Activated CD8-positive, alpha-beta T cell treated with anti-CD3 and anti-CD28 coated beads, Interleukin-2, amount 10 ng/mL, durations not matched to agents 7 days and 5 days (primary cell): ENCODE measurements at regions not wholly inside any gene's neighbourhood (a gene's known extent, or its start where the extent isn't known, plus 50 kb on each side); places are given as distances from the start of the nearest gene placed in this dataset.
A peak's percentile ranks its signal among the peaks of the same experiment; 100 is the strongest.

Experiments used
- ATAC-seq: fragments of 150-1000 bp; cut with Tn5 transposase; one replicate; pipeline ENCODE4 v1.10.0; 2021; ENCODE audit warnings: moderate library complexity
- CTCF ChIA-PET: fragments of 350-600 bp; sonication (Branson Sonifier 250); formaldehyde crosslinking; loops from one replicate; lab custom pipeline; 2021; ENCODE audit warnings: antibody characterized with exemption; lab: Charles Lee
- POLR2A ChIA-PET: fragments of 350-600 bp; sonication (Branson Sonifier 250); formaldehyde crosslinking; loops from one replicate; lab custom pipeline; 2021; ENCODE audit warnings: antibody characterized with exemption; lab: Charles Lee
- DNase-seq: peaks from one replicate; pipeline ENCODE4 v3.0.0-alpha.2; 2020
- H3K27ac Mint-ChIP-seq: one replicate; pipeline ENCODE4 v1.8.0; 2021; ENCODE audit warnings: mild to moderate bottlenecking, mixed read lengths
- H3K27me3 Mint-ChIP-seq: one replicate; pipeline ENCODE4 v1.8.0; 2021; ENCODE audit warnings: low read depth, mixed read lengths
- H3K36me3 Mint-ChIP-seq: one replicate; pipeline ENCODE4 v1.8.0; 2021; ENCODE audit warnings: low read depth, mixed read lengths
- H3K4me1 Mint-ChIP-seq: one replicate; pipeline ENCODE4 v1.8.0; 2021; ENCODE audit warnings: low read depth, mixed read lengths
- H3K4me3 Mint-ChIP-seq: one replicate; pipeline ENCODE4 v1.8.0; 2021; ENCODE audit warnings: mild to moderate bottlenecking, mixed read lengths
- H3K9me3 Mint-ChIP-seq: one replicate; pipeline ENCODE4 v1.8.0; 2022; ENCODE audit warnings: mixed read lengths; ENCODE audit not compliant: insufficient read depth

DNA sequence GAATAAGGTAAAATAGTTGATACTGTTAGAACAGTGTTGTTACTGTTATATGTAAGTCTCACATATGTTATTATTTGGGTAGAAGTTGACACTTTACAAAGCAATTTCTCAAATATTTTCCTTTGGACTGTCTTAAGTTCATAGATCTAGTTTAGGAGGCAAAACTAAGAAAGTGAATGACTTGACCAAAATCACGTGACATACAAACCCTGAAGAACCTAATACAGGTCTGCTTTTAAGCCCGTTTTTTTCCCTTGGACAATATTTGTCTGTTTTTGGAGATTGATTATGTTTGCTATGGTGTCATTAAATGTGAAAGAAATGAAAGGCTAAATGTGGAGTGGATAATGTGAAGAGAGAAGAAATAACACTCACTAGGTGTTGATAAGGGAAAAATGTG is 644.9 kb upstream of the PITX2 start:
- ATAC-seq (no peak), DNase-seq (no peak)
- no peak overlapping the region for H3K27ac Mint-ChIP-seq
- ChIA-PET POLR2A (no interaction called here), CTCF (no interaction called here)
- H3K4me1 Mint-ChIP-seq = no peaks in the 10 kb centered on the region
- H3K9me3 Mint-ChIP-seq = no peaks in the 10 kb centered on the region
- no peaks in the 10 kb centered on the region for H3K27me3 Mint-ChIP-seq
- H3K36me3 Mint-ChIP-seq = no peaks in the 10 kb centered on the region
- H3K4me3 Mint-ChIP-seq = no peak overlapping the region

DNA sequence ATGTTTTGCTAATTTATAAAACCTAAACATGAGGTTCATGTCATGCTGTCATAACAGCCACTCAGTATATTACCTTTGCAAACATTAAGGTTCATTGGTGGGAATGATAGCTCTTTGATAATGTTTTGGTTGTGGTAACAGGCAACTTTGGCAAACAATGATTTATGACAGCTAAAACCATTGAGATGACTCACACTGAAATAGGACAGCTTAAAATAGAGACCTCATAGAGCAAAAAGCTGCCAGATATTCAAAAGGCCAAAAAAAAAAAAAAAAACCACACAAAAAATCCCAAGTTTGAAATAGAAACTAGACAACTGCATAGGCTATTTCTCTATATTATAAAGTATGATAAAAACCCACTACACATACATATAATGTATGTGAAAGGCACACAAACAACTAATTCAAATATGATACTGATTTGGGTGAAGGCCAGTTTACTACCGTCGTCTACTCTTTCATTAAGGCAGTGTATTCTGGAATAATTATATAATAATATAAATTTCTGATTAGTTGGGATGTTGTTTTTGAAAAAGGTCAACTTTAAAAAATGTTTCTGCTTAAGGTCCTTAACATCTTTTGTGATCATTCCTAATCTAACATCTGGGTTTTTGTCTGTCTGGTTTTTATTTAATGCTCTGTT is 646.0 kb upstream of the PITX2 start:
- ChIA-PET POLR2A (no interaction called here), CTCF (no interaction called here)
- H3K4me1 Mint-ChIP-seq = no peaks in the 10 kb centered on the region
- DNase-seq (no peak), ATAC-seq (no peak)
- no peaks in the 10 kb centered on the region for H3K36me3 Mint-ChIP-seq
- H3K9me3 Mint-ChIP-seq = no peaks in the 10 kb centered on the region
- H3K4me3 Mint-ChIP-seq = no peak overlapping the region
- H3K27me3 Mint-ChIP-seq = no peaks in the 10 kb centered on the region
- no peak overlapping the region for H3K27ac Mint-ChIP-seq

DNA sequence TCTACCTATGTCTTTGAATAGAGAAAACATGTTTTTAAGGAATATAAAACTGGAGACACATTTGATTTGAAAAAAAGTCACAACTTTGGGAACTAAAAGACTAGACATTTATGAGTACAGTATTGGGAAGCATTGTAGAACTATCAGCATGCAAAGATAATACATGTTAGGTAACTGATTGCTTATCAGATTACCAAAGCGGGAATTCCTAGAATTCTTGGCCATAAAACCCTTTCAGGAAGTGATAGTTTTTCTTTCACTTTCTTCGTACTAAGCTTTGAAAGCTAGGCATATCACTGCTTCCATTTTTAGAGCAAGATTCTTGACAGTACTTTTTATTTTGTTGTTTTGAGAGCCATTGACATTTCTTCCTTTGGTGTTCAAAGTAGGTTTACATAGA is 646.6 kb upstream of the PITX2 start:
- POLR2A ChIA-PET = no interaction called here
- H3K27ac Mint-ChIP-seq = no peak overlapping the region
- CTCF ChIA-PET = no interaction called here
- H3K4me3 Mint-ChIP-seq = no peak overlapping the region
- DNase-seq (no peak), ATAC-seq (no peak)
- H3K36me3 Mint-ChIP-seq = no peaks in the 10 kb centered on the region
- H3K9me3 Mint-ChIP-seq = no peaks in the 10 kb centered on the region
- no peaks in the 10 kb centered on the region for H3K4me1 Mint-ChIP-seq
- no peaks in the 10 kb centered on the region for H3K27me3 Mint-ChIP-seq

GRCh38 chr4:111274060-111274459 is 651.2 kb upstream of the PITX2 start:
- ATAC-seq (no peak), DNase-seq (no peak)
- no peaks in the 10 kb centered on the region for H3K36me3 Mint-ChIP-seq
- CTCF ChIA-PET = interaction anchor here (1.2 kb wide), 1 partner anchor 9 kb away, joined by 4 read pairs; no protein-coding TSS in a partner anchor
- POLR2A ChIA-PET = no interaction called here
- H3K27ac Mint-ChIP-seq = no peak overlapping the region
- no peaks in the 10 kb centered on the region for H3K9me3 Mint-ChIP-seq
- H3K4me3 Mint-ChIP-seq = no peak overlapping the region
- no peaks in the 10 kb centered on the region for H3K27me3 Mint-ChIP-seq
- no peaks in the 10 kb centered on the region for H3K4me1 Mint-ChIP-seq

- Mint-ChIP-seq H3K9me3 (no peaks in the 10 kb centered on the region), H3K4me1 (no peaks in the 10 kb centered on the region), H3K27ac (no peak overlapping the region), H3K4me3 (no peak overlapping the region), H3K36me3 (no peaks in the 10 kb centered on the region), H3K27me3 (no peaks in the 10 kb centered on the region)
- DNase-seq = no peak
- CTCF ChIA-PET = interaction anchor here (1.2 kb wide), 1 partner anchor 8 kb away, joined by 4 read pairs; no protein-coding TSS in a partner anchor
- ATAC-seq = no peak
- POLR2A ChIA-PET = no interaction called here
These were observed 651.6 kb upstream of the PITX2 start for GRCh38 chr4:111274486-111274885.

- ATAC-seq = no peak
- no peak for DNase-seq
- ChIA-PET CTCF (no interaction called here), POLR2A (no interaction called here)
- no peaks in the 10 kb centered on the region for H3K4me1 Mint-ChIP-seq
- H3K27me3 Mint-ChIP-seq = no peaks in the 10 kb centered on the region
- no peak overlapping the region for H3K27ac Mint-ChIP-seq
- no peaks in the 10 kb centered on the region for H3K9me3 Mint-ChIP-seq
- no peaks in the 10 kb centered on the region for H3K36me3 Mint-ChIP-seq
- no peak overlapping the region for H3K4me3 Mint-ChIP-seq
These were observed 658.3 kb upstream of the PITX2 start for GRCh38 chr4:111281219-111281618.

DNA sequence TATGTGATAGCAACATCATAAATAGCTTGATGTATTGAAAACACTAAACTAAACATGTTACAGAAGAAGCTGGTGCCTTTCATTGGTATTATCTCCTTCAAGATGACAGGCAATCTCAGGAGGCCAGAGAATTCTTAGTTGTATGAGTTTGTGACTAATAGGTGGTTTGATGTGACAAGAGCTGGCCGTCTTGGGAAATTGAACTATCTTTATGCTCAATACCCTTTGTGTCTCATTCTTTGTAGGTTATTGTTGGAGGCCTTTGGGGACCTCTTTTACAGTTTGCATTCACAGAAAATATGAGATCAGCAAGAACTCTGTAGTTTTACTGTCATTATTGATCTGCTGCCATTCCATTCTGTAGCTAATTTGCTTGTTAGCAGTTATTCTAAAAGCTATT is 659.2 kb upstream of the PITX2 start:
- CTCF ChIA-PET = no interaction called here
- DNase-seq = no peak
- Mint-ChIP-seq H3K27ac (no peak overlapping the region), H3K36me3 (no peaks in the 10 kb centered on the region), H3K9me3 (no peaks in the 10 kb centered on the region), H3K4me3 (no peak overlapping the region), H3K27me3 (no peaks in the 10 kb centered on the region), H3K4me1 (no peaks in the 10 kb centered on the region)
- POLR2A ChIA-PET = no interaction called here
- ATAC-seq = no peak

DNA sequence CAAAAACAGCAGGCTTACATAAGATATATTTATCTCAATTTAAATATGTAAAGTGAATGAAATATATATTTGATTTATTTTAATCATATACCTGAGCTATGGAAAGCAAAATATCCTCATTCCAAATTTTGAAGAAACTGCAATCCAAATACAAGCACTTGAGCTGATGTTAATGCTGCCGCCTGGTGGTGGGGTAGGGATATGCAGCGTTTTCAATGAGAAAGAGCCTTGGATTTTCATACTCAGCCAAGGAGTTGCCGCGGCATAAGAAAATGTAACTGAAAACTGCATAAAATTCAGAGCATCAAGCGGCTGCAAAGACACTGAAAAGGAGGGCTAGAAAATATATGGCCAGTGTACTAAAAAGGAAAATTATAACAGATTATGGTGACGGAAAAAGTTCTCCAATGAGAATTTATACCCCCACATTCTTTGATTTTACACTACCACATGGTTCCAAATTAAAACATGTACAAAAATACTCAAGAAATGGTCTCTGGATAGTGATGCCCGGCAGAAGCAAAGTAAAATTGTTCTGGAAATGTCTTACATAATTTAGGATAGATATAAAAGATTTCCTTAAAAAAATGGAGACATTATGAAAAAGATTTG is 660.3 kb upstream of the PITX2 start:
- H3K4me3 Mint-ChIP-seq = no peak overlapping the region
- ATAC-seq (no peak), DNase-seq (peak; percentile 64)
- no peak overlapping the region for H3K27ac Mint-ChIP-seq
- H3K4me1 Mint-ChIP-seq = no peaks in the 10 kb centered on the region
- H3K36me3 Mint-ChIP-seq = no peaks in the 10 kb centered on the region
- H3K27me3 Mint-ChIP-seq = no peaks in the 10 kb centered on the region
- ChIA-PET CTCF (interaction anchor here (0.9 kb wide), 1 partner anchor 9 kb away, joined by 4 read pairs; no protein-coding TSS in a partner anchor), POLR2A (interaction anchor here (0.6 kb wide), 1 partner anchor 728 kb away, joined by 3 read pairs; no protein-coding TSS in a partner anchor)
- H3K9me3 Mint-ChIP-seq = no peaks in the 10 kb centered on the region

DNA sequence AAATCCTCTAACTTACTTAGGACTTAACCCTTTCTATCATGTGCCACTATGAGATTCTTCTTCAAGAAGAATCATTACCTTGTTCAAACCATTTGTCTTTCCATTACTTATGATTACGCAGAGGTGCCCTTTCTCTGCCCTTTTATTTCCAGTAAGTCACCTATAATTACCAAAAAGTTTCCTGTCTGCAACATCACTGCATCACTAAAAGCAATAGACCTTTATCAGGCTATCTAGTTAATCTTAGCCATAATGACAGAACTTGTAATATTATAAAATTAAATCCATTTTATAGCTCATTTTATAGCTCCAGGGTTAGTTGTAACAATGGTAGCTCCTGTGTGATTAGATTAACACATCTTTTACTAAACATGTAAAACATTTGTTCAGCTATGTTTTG is 673.6 kb upstream of the PITX2 start:
- H3K4me3 Mint-ChIP-seq = no peak overlapping the region
- ChIA-PET CTCF (no interaction called here), POLR2A (no interaction called here)
- H3K27ac Mint-ChIP-seq = no peak overlapping the region
- no peaks in the 10 kb centered on the region for H3K4me1 Mint-ChIP-seq
- DNase-seq = no peak
- H3K9me3 Mint-ChIP-seq = no peaks in the 10 kb centered on the region
- H3K36me3 Mint-ChIP-seq = no peaks in the 10 kb centered on the region
- no peaks in the 10 kb centered on the region for H3K27me3 Mint-ChIP-seq
- no peak for ATAC-seq

- no peak for ATAC-seq
These were observed 680.9 kb upstream of the PITX2 start for GRCh38 chr4:111303806-111304205.

GRCh38 chr4:111323496-111323895 is 700.6 kb upstream of the PITX2 start:
- Mint-ChIP-seq H3K4me3 (no peak overlapping the region), H3K36me3 (no peaks in the 10 kb centered on the region), H3K27ac (no peak overlapping the region), H3K27me3 (no peaks in the 10 kb centered on the region), H3K4me1 (no peaks in the 10 kb centered on the region), H3K9me3 (no peaks in the 10 kb centered on the region)
- DNase-seq = no peak
- ChIA-PET POLR2A (no interaction called here), CTCF (no interaction called here)
- no peak for ATAC-seq

More at GRCh38 chr4:111303806-111304205, 680.9 kb upstream of the PITX2 start:
- ChIA-PET CTCF (no interaction called here), POLR2A (no interaction called here)
- no peak for DNase-seq
- Mint-ChIP-seq H3K4me1 (no peaks in the 10 kb centered on the region), H3K9me3 (no peaks in the 10 kb centered on the region), H3K27me3 (no peaks in the 10 kb centered on the region), H3K4me3 (no peak overlapping the region), H3K27ac (no peak overlapping the region), H3K36me3 (no peaks in the 10 kb centered on the region)

- Mint-ChIP-seq H3K4me1 (no peaks in the 10 kb centered on the region), H3K4me3 (no peak overlapping the region), H3K9me3 (no peaks in the 10 kb centered on the region), H3K27me3 (no peaks in the 10 kb centered on the region), H3K36me3 (no peaks in the 10 kb centered on the region), H3K27ac (no peak overlapping the region)
- no peak for DNase-seq
- POLR2A ChIA-PET = no interaction called here
- ATAC-seq = no peak
- CTCF ChIA-PET = no interaction called here
These were observed 701.0 kb upstream of the PITX2 start for GRCh38 chr4:111323916-111324315.
